IMR-90 (cell line): ENCODE measurements at regions not wholly inside any gene's neighbourhood (a gene's known extent, or its start where the extent isn't known, plus 50 kb on each side); places are given as distances from the start of the nearest gene placed in this dataset.

Experiments used
- ATAC-seq: fragments of 200-7000 bp; cut with Tn5 transposase; 2 replicates; pipeline ENCODE4 v1.9.1; 2020; ENCODE audit warnings: low read depth, mild to moderate bottlenecking, moderate library complexity
- BruUV-seq: library from RNA; stranded (reverse); fragments of 400-500 nt; replicated peaks from 2 replicates; lab custom pipeline; 2021; lab: Mats Ljungman, UMichigan
- CTCF ChIA-PET: fragments of 300-600 bp; formaldehyde crosslinking; extraction: SDS; loops from one replicate; lab custom pipeline; 2021; ENCODE audit warnings: antibody characterized with exemption; lab: Yijun Ruan, JAX
- POLR2A ChIA-PET: fragments of 300-600 bp; sonication (Branson Sonifier 250); formaldehyde crosslinking; loops from one replicate; lab custom pipeline; 2022; ENCODE audit warnings: antibody characterized with exemption; ENCODE audit not compliant: unreplicated experiment; lab: Charles Lee
- DNase-seq: peaks from one replicate; pipeline ENCODE4 v3.0.0; 2013
- H2AFZ ChIP-seq: replicated peaks from 2 replicates; pipeline ENCODE3; 2013; ENCODE audit warnings: low read length, mild to moderate bottlenecking; ENCODE audit not compliant: poor library complexity
- H2AK5ac ChIP-seq: 2 replicates; pipeline ENCODE4 v1.6.1; 2013; ENCODE audit warnings: low read depth, low read length, inconsistent platforms
- H2AK9ac ChIP-seq: replicated peaks from 2 replicates; pipeline ENCODE3; 2013; ENCODE audit warnings: mild to moderate bottlenecking, low read depth, low read length, moderate library complexity; ENCODE audit not compliant: poor library complexity
- H2BK120ac ChIP-seq: 2 replicates; pipeline ENCODE4 v1.6.1; 2013; ENCODE audit warnings: low read depth, low read length, inconsistent platforms
- H2BK15ac ChIP-seq: 3 replicates; pipeline ENCODE4 v1.6.1; 2013; ENCODE audit warnings: low read depth, low read length, inconsistent platforms
- H2BK20ac ChIP-seq: 2 replicates; pipeline ENCODE4 v1.6.1; 2013; ENCODE audit warnings: low read depth, mild to moderate bottlenecking, inconsistent platforms, low read length, moderate library complexity
- H2BK5ac ChIP-seq: 2 replicates; pipeline ENCODE4 v1.6.1; 2013; ENCODE audit warnings: mild to moderate bottlenecking, low read depth, low read length, inconsistent platforms; ENCODE audit not compliant: poor library complexity, severe bottlenecking
- H3K14ac ChIP-seq: replicated peaks from 2 replicates; pipeline ENCODE4 v1.6.1; 2013; ENCODE audit warnings: low read depth, low read length, inconsistent platforms
- H3K18ac ChIP-seq: 2 replicates; pipeline ENCODE4 v1.6.1; 2013; ENCODE audit warnings: low read depth, low read length, control low read depth
- H3K23ac ChIP-seq: 2 replicates; pipeline ENCODE4 v1.6.1; 2013; ENCODE audit warnings: low read depth, low read length, inconsistent platforms
- H3K27ac ChIP-seq: 2 replicates; pipeline ENCODE4 v1.5.1; 2013; ENCODE audit warnings: mild to moderate bottlenecking, control low read depth, low read length; ENCODE audit not compliant: insufficient read depth
- H3K27me3 ChIP-seq: 2 replicates; pipeline ENCODE4 v1.6.1; 2013; ENCODE audit warnings: low read length; ENCODE audit not compliant: control insufficient read depth, insufficient read depth
- H3K36me3 ChIP-seq: 2 replicates; pipeline ENCODE4 v1.6.1; 2013; ENCODE audit warnings: low read length, mixed read lengths; ENCODE audit not compliant: control insufficient read depth, insufficient read depth
- H3K4ac ChIP-seq: 2 replicates; pipeline ENCODE4 v1.6.1; 2013; ENCODE audit warnings: low read depth, low read length, inconsistent platforms
- H3K4me1 ChIP-seq: 2 replicates; pipeline ENCODE4 v1.6.1; 2013; ENCODE audit warnings: low read length, mixed read lengths; ENCODE audit not compliant: control insufficient read depth, insufficient read depth
- H3K4me2 ChIP-seq: 2 replicates; pipeline ENCODE4 v1.6.1; 2013; ENCODE audit warnings: low read depth, mild to moderate bottlenecking, control low read depth, low read length, moderate library complexity
- H3K4me3 ChIP-seq: 2 replicates; pipeline ENCODE4 v1.5.1; 2013; ENCODE audit warnings: low read depth, mild to moderate bottlenecking, control low read depth, low read length, moderate library complexity; ENCODE audit not compliant: insufficient read depth
- H3K56ac ChIP-seq: 2 replicates; pipeline ENCODE4 v1.6.1; 2013; ENCODE audit warnings: low read length, inconsistent platforms; ENCODE audit not compliant: insufficient read depth; ENCODE audit errors: extremely low read depth
- H3K79me1 ChIP-seq, 2 experiments: 2 replicates each; pipeline ENCODE4 v1.6.1; 2013; ENCODE audit warnings: low read length in 2 of 2, inconsistent platforms in 1 of 2, low read depth in 1 of 2
- H3K9ac ChIP-seq: 2 replicates; pipeline ENCODE4 v1.6.1; 2013; ENCODE audit warnings: low read depth, low read length, control low read depth
- H3K9me1 ChIP-seq: 2 replicates; pipeline ENCODE4 v1.6.1; 2013; ENCODE audit warnings: low read length, inconsistent platforms; ENCODE audit not compliant: insufficient read depth
- H3K9me3 ChIP-seq: 2 replicates; pipeline ENCODE4 v1.6.1; 2013; ENCODE audit warnings: low read length; ENCODE audit not compliant: control insufficient read depth, insufficient read depth
- H4K20me1 ChIP-seq: 2 replicates; pipeline ENCODE4 v1.6.1; 2013; ENCODE audit warnings: low read length, inconsistent platforms; ENCODE audit not compliant: insufficient read depth
- H4K5ac ChIP-seq: 2 replicates; pipeline ENCODE4 v1.6.1; 2013; ENCODE audit warnings: mild to moderate bottlenecking, low read depth, low read length, control low read depth
- H4K8ac ChIP-seq, 2 experiments: 2 replicates each; pipeline ENCODE4 v1.6.1; 2013; ENCODE audit warnings: low read depth in 2 of 2, low read length in 2 of 2, control low read depth in 1 of 2, inconsistent platforms in 1 of 2
- H4K91ac ChIP-seq: 2 replicates; pipeline ENCODE4 v1.6.1; 2013; ENCODE audit warnings: low read depth, low read length, inconsistent platforms; ENCODE audit not compliant: insufficient read depth
- CEBPB ChIP-seq: IDR thresholded peaks from 2 replicates; pipeline ENCODE4 v1.6.1; 2012; ENCODE audit warnings: low read depth, low read length, improper control_type of control experiment
- WGBS, 2 experiments: methylation state at CpG; one replicate each; pipeline versions ENCODE4 v1.1.5 to v1.1.7; 2013; ENCODE audit warnings: missing lambda C conversion rate in 2 of 2; ENCODE audit not compliant: insufficient read length in 1 of 2; ENCODE audit errors: extremely low coverage in 2 of 2; 5-methylcytosine and 5-hydroxymethylcytosine counted together
- dilution Hi-C: fragments of 300-500 bp; cut with HindIII; formaldehyde crosslinking; loops from one replicate; pipeline ENCODE4 v1.14.3; 2018; ENCODE audit warnings: low sequenced_read_pairs; ENCODE audit not compliant: unreplicated experiment
- in situ Hi-C: fragments of 300-500 bp; cut with MboI; formaldehyde crosslinking; loops from 3 replicates; pipeline ENCODE4 v1.14.3; 2019; ENCODE audit warnings: low sequenced_read_pairs, inconsistent platforms, mixed read lengths
- intact Hi-C: fragments of 100-400 bp; cut with micrococcal nuclease; formaldehyde crosslinking; loops from 2 replicates; pipeline ENCODE4 v1.10.0; 2022

GRCh38 chr3:10625323-10625722 is 119.9 kb upstream of the ATP2B2 start:
- Histone ChIP-seq H3K4me2 (no peak overlapping the region), H2AK9ac (no peak overlapping the region), H4K91ac (no peak overlapping the region), H3K36me3 (no peaks in the 10 kb centered on the region), H3K27me3 (peaks cover 8% of the 10 kb centered on the region; the same call in 1 of the 2 replicates), H3K14ac (no peak overlapping the region), H4K5ac (no peak overlapping the region), H3K9me3 (no peaks in the 10 kb centered on the region), H3K79me1 (no peaks in the 10 kb centered on the region), H3K9me1 (no peaks in the 10 kb centered on the region), H4K20me1 (no peaks in the 10 kb centered on the region), H3K23ac (no peak overlapping the region), H2BK5ac (no peak overlapping the region), H3K4me3 (no peak overlapping the region), H2BK15ac (no peak overlapping the region), H3K56ac (no peak overlapping the region), H2AK5ac (no peak overlapping the region), H3K4ac (no peak overlapping the region), H2AFZ (no peak overlapping the region), H2BK120ac (no peak overlapping the region), H3K18ac (no peak overlapping the region), H2BK20ac (no peak overlapping the region), H3K4me1 (no peaks in the 10 kb centered on the region), H3K27ac (no peak overlapping the region), H3K9ac (no peak overlapping the region), H4K8ac (no peak overlapping the region)
- ChIA-PET POLR2A (no interaction called here), CTCF (no interaction called here)
- intact Hi-C loops (no loop called here), dilution Hi-C loops (no loop called here), in situ Hi-C loops (no loop called here)
- BruUV-seq: no TSS peak
- ATAC-seq (no peak), DNase-seq (no peak)
- WGBS, 2 experiments: no CpG with 5 or more reads among the region's 9 CpGs
- no peak for TF ChIP-seq CEBPB
